Activated T-helper 9 cell treated with anti-CD3 and anti-CD28 coated beads, Interleukin-2, amount 50 U/mL, for 16 hours (primary cell): ENCODE measurements at regions not wholly inside any gene's neighbourhood (a gene's known extent, or its start where the extent isn't known, plus 50 kb on each side); places are given as distances from the start of the nearest gene placed in this dataset.
"Not testable (repeated sequence)": the region's sequence is repeated elsewhere in the genome, so short reads cannot be mapped to it uniquely, and the experiment has no call there.

Source experiments
- DNase-seq: peaks from one replicate; pipeline ENCODE4 v3.0.0-alpha.2; 2020; ENCODE audit warnings: low read depth

GRCh38 chr9:90061187-90061586, 456.4 kb downstream of the GADD45G start:
- no peak for DNase-seq

DNA sequence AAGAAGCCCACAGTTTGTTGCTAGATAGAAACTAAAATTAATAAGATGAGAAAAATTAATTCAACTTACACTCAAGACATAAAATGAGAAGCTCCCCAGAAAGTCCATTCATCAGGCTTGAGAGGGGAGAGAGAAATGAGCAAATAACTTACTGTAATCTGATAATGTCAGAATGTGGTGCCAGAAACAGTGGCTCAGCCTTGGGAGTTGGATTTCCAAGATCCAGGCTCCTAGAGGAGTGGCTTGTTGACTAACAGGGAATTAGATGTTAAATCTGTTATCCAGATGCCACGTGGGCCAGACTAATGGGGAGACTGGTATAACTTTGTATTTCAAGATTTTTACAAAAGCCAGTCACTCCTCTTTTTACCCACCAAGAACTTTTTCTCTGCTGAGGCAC, 458.2 kb downstream of the GADD45G start:
- no peak for DNase-seq

DNA sequence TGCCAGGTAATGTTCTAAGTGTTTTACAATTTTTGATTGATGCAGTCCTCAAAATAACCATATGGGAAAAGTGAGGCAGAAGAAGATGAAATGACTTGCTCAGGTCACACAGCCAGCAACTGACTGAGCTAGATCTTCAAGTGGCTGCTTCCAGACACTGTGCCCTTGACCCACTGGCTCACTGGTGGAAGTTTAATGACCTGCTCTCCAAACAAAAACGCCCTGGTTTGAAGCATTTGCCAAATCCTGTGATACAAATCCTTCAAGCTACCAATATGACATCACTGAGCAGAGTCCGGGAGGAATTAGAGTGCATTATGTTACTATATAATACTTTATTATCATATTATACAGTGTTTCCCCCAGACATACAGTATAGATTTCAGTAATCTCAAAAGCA, 459.4 kb downstream of the GADD45G start:
- DNase-seq: no peak

GRCh38 chr9:90064971-90065370, 460.2 kb downstream of the GADD45G start:
- no peak for DNase-seq

DNA sequence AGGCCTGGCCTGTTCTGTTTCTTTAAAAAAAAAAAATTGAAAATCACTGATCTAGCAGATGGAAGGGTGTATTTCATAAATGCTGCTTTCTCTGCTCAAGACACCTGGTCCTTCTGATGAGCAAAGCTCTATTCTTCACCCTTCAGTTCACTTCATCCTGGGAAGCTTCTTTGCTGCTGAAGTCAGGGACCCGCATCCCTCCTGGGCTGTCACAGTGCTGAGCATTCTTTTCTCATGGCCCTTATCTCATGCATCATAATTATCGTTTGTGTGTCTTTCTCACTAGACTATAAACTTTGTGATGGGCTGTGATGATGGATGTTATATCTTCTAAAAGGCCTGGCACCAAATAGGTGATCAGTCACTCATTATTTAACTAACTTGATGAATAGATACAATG, 461.0 kb downstream of the GADD45G start:
- no peak for DNase-seq

GRCh38 chr9:90069085-90069484, 464.3 kb downstream of the GADD45G start:
- no peak for DNase-seq

DNA sequence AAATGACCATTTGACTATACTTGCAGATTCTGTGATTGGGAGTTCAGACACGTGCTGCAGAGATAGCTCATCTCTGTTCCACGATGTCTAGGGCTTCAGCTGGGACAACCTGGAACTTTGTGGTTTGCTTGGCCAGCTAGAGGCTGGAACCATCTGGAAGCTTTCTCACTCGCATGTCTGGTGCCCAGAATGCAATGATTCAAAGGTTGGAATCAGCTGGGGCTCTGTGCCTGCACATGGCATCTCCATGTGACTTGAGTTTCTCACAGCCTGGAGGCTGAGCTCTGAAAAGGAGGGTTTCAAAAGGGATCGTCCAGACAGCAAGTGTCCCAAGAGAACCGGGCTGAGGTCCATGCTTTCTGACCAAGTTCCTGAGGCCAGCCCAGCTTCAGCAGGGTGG, 465.2 kb downstream of the GADD45G start:
- DNase-seq: no peak

DNA sequence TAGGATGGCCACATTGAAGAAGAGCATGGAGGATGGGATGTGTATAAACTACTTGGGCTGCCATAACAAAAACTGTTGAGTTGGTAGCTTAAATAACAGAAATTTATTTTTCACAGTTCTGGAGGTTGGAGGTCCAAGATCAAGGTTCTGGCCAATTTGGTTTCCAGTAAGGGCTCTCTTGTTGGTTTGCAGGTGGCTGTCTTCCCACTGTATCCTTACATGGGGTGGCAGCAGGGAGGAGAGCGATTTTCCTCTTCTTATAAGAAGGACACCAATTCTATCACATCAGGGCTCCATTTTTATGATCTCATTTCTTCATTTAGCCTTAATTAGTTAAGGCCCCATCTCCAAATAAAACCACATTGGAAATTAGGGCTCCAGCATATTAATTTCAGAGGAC, 465.7 kb downstream of the GADD45G start:
- DNase-seq: no peak

- DNase-seq: no peak
Observed at GRCh38 chr9:90070931-90071660, 466.3 kb downstream of the GADD45G start.

DNA sequence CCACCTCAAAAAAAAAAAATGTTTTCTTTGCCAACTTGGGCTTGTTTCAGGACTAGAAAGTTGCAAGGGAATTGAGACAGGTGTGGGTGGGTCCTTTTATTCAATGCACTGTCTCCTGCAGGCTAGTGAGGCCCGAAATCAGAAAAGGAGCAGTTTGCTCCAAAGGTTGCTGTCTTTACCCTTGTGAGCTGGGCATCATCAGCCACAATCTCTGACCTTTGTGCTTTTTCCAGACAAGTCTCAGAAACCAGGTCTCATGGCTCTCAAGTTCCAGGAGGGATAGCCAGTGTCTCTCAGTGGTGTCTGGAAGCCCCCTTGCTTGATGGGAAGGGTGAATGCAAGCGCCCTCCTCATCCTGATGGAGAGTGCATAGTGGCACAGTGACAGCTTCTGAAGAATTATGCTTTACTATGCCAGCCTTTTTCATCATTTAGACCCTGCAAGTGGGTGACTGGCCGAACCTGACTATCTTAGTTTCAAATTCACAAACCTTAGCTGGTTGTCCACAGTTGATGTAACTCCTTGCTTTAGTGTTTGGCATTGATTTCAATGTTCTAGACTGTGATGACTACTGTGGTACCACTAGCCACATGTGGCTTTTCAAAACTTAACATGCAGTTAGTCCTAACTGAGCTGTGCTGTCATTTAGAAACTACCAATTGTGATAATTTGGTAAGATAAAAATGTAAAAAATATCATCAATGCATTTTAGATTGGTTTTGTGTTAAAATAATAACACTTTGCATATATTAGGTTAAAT, 468.6 kb downstream of the GADD45G start:
- DNase-seq: no peak

- DNase-seq: no peak
Observed at GRCh38 chr9:90074316-90074962, 469.6 kb downstream of the GADD45G start.

DNA sequence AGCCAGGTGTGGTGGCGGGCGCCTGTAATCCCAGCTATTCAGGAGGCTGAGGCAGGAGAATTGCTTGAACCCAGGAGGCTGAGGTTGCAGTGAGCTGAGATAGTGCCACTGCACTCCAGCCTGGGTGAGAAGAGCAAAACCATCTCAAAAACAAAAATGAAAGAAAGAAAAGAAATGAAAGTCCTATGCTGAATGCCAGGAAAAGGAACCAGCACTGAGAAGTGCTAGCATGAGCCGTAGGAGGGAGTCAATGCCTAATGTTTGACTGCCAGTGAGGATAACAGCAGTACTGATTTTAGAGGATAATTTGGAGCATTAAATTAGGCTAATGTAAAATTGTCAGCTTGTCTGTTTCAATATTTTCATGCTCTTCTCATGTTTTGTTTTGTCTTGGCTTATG, 472.8 kb downstream of the GADD45G start:
- DNase-seq: not testable (repeated sequence)

DNA sequence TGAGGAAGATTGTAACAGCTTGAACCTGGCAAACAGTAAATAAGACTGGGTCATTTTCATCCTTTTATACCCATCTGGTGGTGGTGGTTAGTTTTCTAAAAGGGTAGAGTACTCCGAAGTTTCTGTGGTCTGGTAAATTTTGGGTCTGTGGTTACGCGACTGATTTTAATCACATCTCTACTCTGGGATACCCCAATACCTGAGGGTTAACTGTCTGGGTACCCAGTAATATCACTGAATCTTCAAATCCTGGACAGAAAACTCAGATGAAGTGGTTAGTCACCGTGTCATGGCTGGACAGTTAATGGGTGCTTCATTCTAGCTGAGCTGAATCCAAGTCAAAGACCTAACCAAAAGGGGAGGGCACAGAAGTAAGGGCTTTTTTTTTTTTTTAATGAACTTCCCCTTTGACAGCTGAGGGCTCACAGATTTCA, 474.2 kb downstream of the GADD45G start:
- no peak for DNase-seq

DNA sequence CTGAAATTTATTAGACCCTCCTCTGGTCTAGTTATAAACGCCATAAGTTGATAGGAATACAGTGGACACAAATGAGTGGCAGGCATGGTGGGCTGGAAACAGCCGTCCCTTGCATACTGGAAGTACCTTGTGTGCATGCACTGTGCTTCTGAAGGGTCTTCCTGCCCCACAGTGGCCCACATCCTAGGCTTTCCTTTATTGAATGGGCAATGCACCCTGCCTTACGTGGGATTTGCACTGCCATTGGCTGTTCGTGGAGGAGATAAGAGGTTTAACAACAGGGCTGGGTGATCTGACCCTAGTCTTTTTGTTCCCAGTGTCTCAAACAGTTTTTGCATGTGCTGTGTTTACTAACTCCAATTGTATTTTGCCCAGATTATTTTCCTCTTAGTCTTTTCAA, 480.8 kb downstream of the GADD45G start:
- DNase-seq: no peak

- DNase-seq: no peak
Observed at GRCh38 chr9:90086101-90086511, 481.3 kb downstream of the GADD45G start.

DNA sequence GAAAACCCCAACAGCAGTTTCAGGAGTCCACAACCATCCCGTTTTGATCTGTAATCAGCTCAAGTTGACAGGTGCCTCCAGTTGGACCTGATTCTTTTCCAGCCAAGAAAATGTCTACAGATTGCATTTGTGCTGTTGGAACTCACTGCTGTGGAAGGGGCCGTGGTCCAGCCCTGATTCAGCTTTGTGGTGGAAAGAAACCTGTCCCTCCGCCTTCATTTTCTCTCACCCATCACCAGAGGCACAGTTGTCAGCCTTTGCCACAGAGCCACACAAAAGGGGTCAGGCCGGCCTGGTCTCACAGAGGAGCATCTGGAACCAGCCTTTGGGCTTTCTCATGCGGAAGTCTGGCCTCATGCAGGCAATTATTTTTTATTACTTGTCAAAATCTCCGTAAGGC, 483.6 kb downstream of the GADD45G start:
- DNase-seq: no peak

GRCh38 chr9:90088856-90089255, 484.0 kb downstream of the GADD45G start:
- DNase-seq: no peak

DNA sequence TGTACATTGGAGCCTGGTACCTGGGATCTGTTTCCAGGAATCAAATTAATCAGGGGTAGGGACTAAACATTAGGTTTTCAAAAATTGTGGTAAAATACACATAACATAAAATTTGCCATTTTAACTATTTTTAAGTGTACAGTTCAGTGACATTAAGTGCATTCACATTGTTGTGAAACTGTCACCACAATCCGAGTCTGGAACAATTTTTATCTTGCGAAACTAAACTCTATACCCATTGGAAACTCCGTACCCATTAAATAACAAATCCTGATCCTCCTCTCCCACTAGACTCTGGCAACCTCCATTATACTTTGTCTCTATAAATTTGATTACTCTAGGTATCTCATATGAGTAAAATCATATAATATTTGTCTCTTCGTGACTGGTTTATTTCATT, 486.2 kb downstream of the GADD45G start:
- no peak for DNase-seq

- no peak for DNase-seq
Observed at GRCh38 chr9:90092508-90092907, 487.7 kb downstream of the GADD45G start.

GRCh38 chr9:90095682-90096081, 490.9 kb downstream of the GADD45G start:
- no peak for DNase-seq

DNA sequence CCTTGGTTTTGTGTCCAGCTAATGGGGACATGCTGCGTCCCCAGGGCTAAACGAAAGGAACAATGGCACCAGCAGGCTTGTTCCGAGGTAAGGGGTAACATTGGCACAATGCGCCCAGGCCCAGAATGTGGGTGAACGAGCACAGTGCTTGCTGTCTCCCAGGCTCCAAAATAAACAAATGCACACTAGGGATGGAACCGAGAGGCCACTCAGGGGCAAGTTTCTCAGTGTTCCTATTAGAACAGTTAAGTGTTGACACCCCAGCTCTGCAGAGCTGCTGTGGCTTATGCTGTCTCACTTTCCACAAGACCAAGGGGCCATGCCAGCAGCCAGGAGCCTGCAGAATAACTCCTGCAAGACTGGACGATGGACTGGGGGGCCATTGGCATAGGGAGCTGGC, 492.4 kb downstream of the GADD45G start:
- no peak for DNase-seq

- no peak for DNase-seq
Observed at GRCh38 chr9:90098408-90098807, 493.6 kb downstream of the GADD45G start.
